ENCODE measurements at regions not wholly inside any gene's neighbourhood (a gene's known extent, or its start where the extent isn't known, plus 50 kb on each side); places are given as distances from the start of the nearest gene placed in this dataset.

GRCh38 chr3:20539666-20540065, 353.7 kb upstream of the SGO1 start:
- no peaks in the 10 kb centered on the region for H3F3A ChIP-seq (ENCODE audit: insufficient read depth, low read length)

GRCh38 chr3:20537234-20537633, 351.2 kb upstream of the SGO1 start:
- H3K4me3 ChIP-seq (ENCODE audit: low read length) = no peak overlapping the region
- 0 out of 2 replicates have a peak, but pooled peaks cover 9% of the 10 kb centered on the region for H3K4me1 ChIP-seq (ENCODE audit: low read length)
- no peak overlapping the region for H3K27ac ChIP-seq (ENCODE audit: low read length)
- no peaks in the 10 kb centered on the region for H3K9me2 ChIP-seq (replicated peaks; ENCODE audit: insufficient read depth, low read length)
- H3K9me3 ChIP-seq (replicated peaks; ENCODE audit: insufficient read depth, low read length) = no peaks in the 10 kb centered on the region
- TF ChIP-seq CTCF (IDR thresholded peaks at IDR 0.05; ENCODE audit: low read length) (no peak), EZH2phosphoT487 (IDR thresholded peaks at IDR 0.05; ENCODE audit: low read length) (no peak), EZH2 (optimal IDR thresholded peaks at IDR 0.05; ENCODE audit: low read depth, low read length) (no peak)
- H3K36me3 ChIP-seq (replicated peaks; ENCODE audit: insufficient read depth, low read length) = no peaks in the 10 kb centered on the region
- no peak overlapping the region for H2AFZ ChIP-seq (ENCODE audit: low read length)
- no peaks in the 10 kb centered on the region for H4K20me1 ChIP-seq (ENCODE audit: insufficient read depth, low read length)
- no peak overlapping the region for H3K9ac ChIP-seq (ENCODE audit: low read length)
- DNase-seq = no peak
- H3F3A ChIP-seq (ENCODE audit: insufficient read depth, low read length) = no peaks in the 10 kb centered on the region
- H3K27me3 ChIP-seq (replicated peaks; ENCODE audit: insufficient read depth, low read length) = no peaks in the 10 kb centered on the region
- no peak overlapping the region for H3K4me2 ChIP-seq (ENCODE audit: low read depth, low read length)
- no peaks in the 10 kb centered on the region for H3K79me2 ChIP-seq (ENCODE audit: low read length)

More at GRCh38 chr3:20539666-20540065, 353.7 kb upstream of the SGO1 start:
- TF ChIP-seq EZH2 (optimal IDR thresholded peaks at IDR 0.05; ENCODE audit: low read depth, low read length) (no peak), CTCF (IDR thresholded peaks at IDR 0.05; ENCODE audit: low read length) (no peak), EZH2phosphoT487 (IDR thresholded peaks at IDR 0.05; ENCODE audit: low read length) (no peak)
- Histone ChIP-seq H3K9me2 (replicated peaks; ENCODE audit: insufficient read depth, low read length) (no peaks in the 10 kb centered on the region), H3K9ac (ENCODE audit: low read length) (no peak overlapping the region), H3K27ac (ENCODE audit: low read length) (no peak overlapping the region), H4K20me1 (ENCODE audit: insufficient read depth, low read length) (no peaks in the 10 kb centered on the region), H3K4me2 (ENCODE audit: low read depth, low read length) (no peak overlapping the region), H3K79me2 (ENCODE audit: low read length) (no peaks in the 10 kb centered on the region), H3K27me3 (replicated peaks; ENCODE audit: insufficient read depth, low read length) (no peaks in the 10 kb centered on the region), H3K4me3 (ENCODE audit: low read length) (no peak overlapping the region), H3K4me1 (ENCODE audit: low read length) (no peaks in the 10 kb centered on the region), H3K9me3 (replicated peaks; ENCODE audit: insufficient read depth, low read length) (no peaks in the 10 kb centered on the region), H3K36me3 (replicated peaks; ENCODE audit: insufficient read depth, low read length) (no peaks in the 10 kb centered on the region), H2AFZ (ENCODE audit: low read length) (no peak overlapping the region)
- DNase-seq = no peak

- no peaks in the 10 kb centered on the region for H3K36me3 ChIP-seq (replicated peaks; ENCODE audit: insufficient read depth, low read length)
- TF ChIP-seq EZH2 (optimal IDR thresholded peaks at IDR 0.05; ENCODE audit: low read depth, low read length) (no peak), EZH2phosphoT487 (IDR thresholded peaks at IDR 0.05; ENCODE audit: low read length) (no peak), CTCF (IDR thresholded peaks at IDR 0.05; ENCODE audit: low read length) (no peak)
- H2AFZ ChIP-seq (ENCODE audit: low read length) = no peak overlapping the region
- H3K79me2 ChIP-seq (ENCODE audit: low read length) = no peaks in the 10 kb centered on the region
- no peaks in the 10 kb centered on the region for H3K27me3 ChIP-seq (replicated peaks; ENCODE audit: insufficient read depth, low read length)
- no peak overlapping the region for H3K4me3 ChIP-seq (ENCODE audit: low read length)
- DNase-seq = no peak
- H3K4me2 ChIP-seq (ENCODE audit: low read depth, low read length) = no peak overlapping the region
- 0 out of 2 replicates have a peak, but pooled peaks cover 12% of the 10 kb centered on the region for H3K4me1 ChIP-seq (ENCODE audit: low read length)
- no peak overlapping the region for H3K9ac ChIP-seq (ENCODE audit: low read length)
- H4K20me1 ChIP-seq (ENCODE audit: insufficient read depth, low read length) = no peaks in the 10 kb centered on the region
- no peak overlapping the region for H3K27ac ChIP-seq (ENCODE audit: low read length)
- no peaks in the 10 kb centered on the region for H3F3A ChIP-seq (ENCODE audit: insufficient read depth, low read length)
- H3K9me2 ChIP-seq (replicated peaks; ENCODE audit: insufficient read depth, low read length) = no peaks in the 10 kb centered on the region
- no peaks in the 10 kb centered on the region for H3K9me3 ChIP-seq (replicated peaks; ENCODE audit: insufficient read depth, low read length)
These were observed 343.9 kb upstream of the SGO1 start for GRCh38 chr3:20529911-20530310.
